ENCODE measurements at regions not wholly inside any gene's neighbourhood (a gene's known extent, or its start where the extent isn't known, plus 50 kb on each side); places are given as distances from the start of the nearest gene placed in this dataset.

DNA sequence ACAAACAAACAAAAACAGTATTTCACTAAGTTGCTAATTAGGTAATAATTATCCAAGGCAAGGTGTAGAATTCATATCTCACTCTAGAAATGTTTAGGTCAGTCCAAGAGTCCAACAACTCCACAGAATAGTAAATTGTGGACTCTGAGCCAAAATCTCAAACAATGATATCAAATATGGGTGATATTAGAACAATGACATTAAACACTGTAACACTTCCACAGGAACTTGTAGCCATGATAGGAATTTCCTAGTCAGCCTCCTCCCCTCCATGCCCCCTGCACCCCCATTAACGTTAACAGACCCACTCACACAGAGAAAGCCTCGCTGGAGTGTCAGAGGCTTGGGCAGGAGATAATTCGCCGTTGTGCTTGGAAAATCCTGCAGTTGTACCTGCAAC lies 305.0 kb upstream of the PIK3R1 start:
- H3K27ac ChIP-seq (ENCODE audit: insufficient read length, low read depth, low read length): no peak overlapping the region
- H3K36me3 Mint-ChIP-seq (ENCODE audit: insufficient read depth in 1 of 3, low read depth in 3 of 3): no peaks in the 10 kb centered on the region
- WGBS (ENCODE audit: extremely low coverage, insufficient read length, low lambda C conversion rate): no CpG with 5 or more reads among the region's 4 CpGs
- no peak overlapping the region for H2BK120ac ChIP-seq (ENCODE audit: low read depth, low read length, poor library complexity, severe bottlenecking)
- H3K18ac ChIP-seq (ENCODE audit: insufficient read length, low read depth, low read length): no peak overlapping the region
- H2BK5ac ChIP-seq (ENCODE audit: insufficient read length, low read length): no peak overlapping the region
- peaks cover 5 to 11% of the 10 kb centered on the region in 2 experiments for H3K4me1 Mint-ChIP-seq
- H3K14ac ChIP-seq (ENCODE audit: insufficient read depth, low read length): no peak overlapping the region
- H2BK12ac ChIP-seq (ENCODE audit: insufficient read length, low read depth, low read length): no peak overlapping the region
- no peak overlapping the region for H4K91ac ChIP-seq (ENCODE audit: insufficient read length, low read depth, low read length)
- H3K27me3 Mint-ChIP-seq (ENCODE audit: low read depth): no peaks in the 10 kb centered on the region
- H2AK5ac ChIP-seq (ENCODE audit: insufficient read length, low read length): no peak overlapping the region
- H3K23me2 ChIP-seq (ENCODE audit: insufficient read length, low read depth, low read length, poor library complexity, severe bottlenecking): no peaks in the 10 kb centered on the region
- no peak overlapping the region for H4K8ac ChIP-seq (replicated peaks; ENCODE audit: insufficient read length, low read depth, low read length)
- no peaks in the 10 kb centered on the region for H3K9me3 ChIP-seq (ENCODE audit: control insufficient read depth, low read depth, low read length)
- H3K4me3 Mint-ChIP-seq: no peak overlapping the region
- H3K27ac Mint-ChIP-seq: no peak overlapping the region; a peak in 1 of 7 replicates
- H3T11ph ChIP-seq (ENCODE audit: low read length): no peak overlapping the region
- no peaks in the 10 kb centered on the region for H3K9me3 Mint-ChIP-seq
- H3K4ac ChIP-seq (ENCODE audit: low read depth, low read length): no peak overlapping the region
- no peaks in the 10 kb centered on the region for H3K4me1 ChIP-seq (ENCODE audit: insufficient read depth, low read length)
- TF ChIP-seq, protein P1, sequence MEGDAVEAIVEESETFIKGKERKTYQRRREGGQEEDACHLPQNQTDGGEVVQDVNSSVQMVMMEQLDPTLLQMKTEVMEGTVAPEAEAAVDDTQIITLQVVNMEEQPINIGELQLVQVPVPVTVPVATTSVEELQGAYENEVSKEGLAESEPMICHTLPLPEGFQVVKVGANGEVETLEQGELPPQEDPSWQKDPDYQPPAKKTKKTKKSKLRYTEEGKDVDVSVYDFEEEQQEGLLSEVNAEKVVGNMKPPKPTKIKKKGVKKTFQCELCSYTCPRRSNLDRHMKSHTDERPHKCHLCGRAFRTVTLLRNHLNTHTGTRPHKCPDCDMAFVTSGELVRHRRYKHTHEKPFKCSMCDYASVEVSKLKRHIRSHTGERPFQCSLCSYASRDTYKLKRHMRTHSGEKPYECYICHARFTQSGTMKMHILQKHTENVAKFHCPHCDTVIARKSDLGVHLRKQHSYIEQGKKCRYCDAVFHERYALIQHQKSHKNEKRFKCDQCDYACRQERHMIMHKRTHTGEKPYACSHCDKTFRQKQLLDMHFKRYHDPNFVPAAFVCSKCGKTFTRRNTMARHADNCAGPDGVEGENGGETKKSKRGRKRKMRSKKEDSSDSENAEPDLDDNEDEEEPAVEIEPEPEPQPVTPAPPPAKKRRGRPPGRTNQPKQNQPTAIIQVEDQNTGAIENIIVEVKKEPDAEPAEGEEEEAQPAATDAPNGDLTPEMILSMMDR (conservative IDR thresholded peaks at IDR 0.05): no peak
- no peak for DNase-seq
- H3K56ac ChIP-seq (ENCODE audit: insufficient read length, low read depth, low read length): no peak overlapping the region
- H3K9ac ChIP-seq (ENCODE audit: extremely low read depth, insufficient read length, low read length): no peak overlapping the region
- no peaks in the 10 kb centered on the region for H3K79me1 ChIP-seq (ENCODE audit: insufficient read depth, low read depth, low read length, poor library complexity, severe bottlenecking)
- H2BK15ac ChIP-seq (ENCODE audit: low read depth, low read length): no peak overlapping the region
- H4K20me1 ChIP-seq (ENCODE audit: control insufficient read depth, insufficient read depth, insufficient read length): no peaks in the 10 kb centered on the region
- H3K27me3 ChIP-seq (ENCODE audit: insufficient read depth, low read length): no peaks in the 10 kb centered on the region
- no peak overlapping the region for H2BK20ac ChIP-seq (ENCODE audit: low read depth, low read length, poor library complexity, severe bottlenecking)
- no peak overlapping the region for H4K5ac ChIP-seq (ENCODE audit: insufficient read length, low read depth, low read length)
- no peak overlapping the region for H3K4me2 ChIP-seq (ENCODE audit: insufficient read depth, insufficient read length, low read length)
- H2AFZ ChIP-seq (ENCODE audit: low read length): no peak overlapping the region
- H3K23ac ChIP-seq (ENCODE audit: insufficient read length, low read depth, low read length): no peak overlapping the region
- H3K79me2 ChIP-seq (ENCODE audit: insufficient read depth, low read length): no peaks in the 10 kb centered on the region
